Spleen (tissue), 11 donors: ENCODE measurements at regions not wholly inside any gene's neighbourhood (a gene's known extent, or its start where the extent isn't known, plus 50 kb on each side); places are given as distances from the start of the nearest gene placed in this dataset.
A peak's percentile ranks its signal among the peaks of the same experiment; 100 is the strongest.
"Not testable (repeated sequence)": the region's sequence is repeated elsewhere in the genome, so short reads cannot be mapped to it uniquely, and the experiment has no call there.

Source experiments
- DNase-seq: peaks from one replicate; pipeline ENCODE4 v3.0.0-alpha.2; 2020
- H3K27ac ChIP-seq, 8 donors: fragments of 200-600 bp; sonication (generic) in 7 of 8; 1 replicate in 4 of 8; 2 replicates in 4 of 8; pipeline versions ENCODE4 v1.5.0 to v1.8.0; 2016 to 2021; ENCODE audit warnings: inconsistent platforms in 4 of 8, mild to moderate bottlenecking in 4 of 8, moderate library complexity in 1 of 8
- H3K27me3 ChIP-seq, 7 donors: fragments of 200-600 bp; sonication (generic) in 6 of 7; replicated peaks in 1 of 7; 1 replicate in 4 of 7; 2 replicates in 3 of 7; pipeline versions ENCODE4 v1.5.0 to v1.8.0; 2016 to 2021; ENCODE audit warnings: inconsistent platforms in 3 of 7, mild to moderate bottlenecking in 1 of 7
- H3K36me3 ChIP-seq, 6 donors: fragments of 200-600 bp; sonication (generic) in 5 of 6; 1 replicate in 4 of 6; 2 replicates in 2 of 6; pipeline versions ENCODE4 v1.5.0 to v1.8.0; 2016 to 2021; ENCODE audit warnings: inconsistent platforms in 2 of 6
- H3K4me1 ChIP-seq, 6 donors: fragments of 200-600 bp; sonication (generic) in 5 of 6; 1 replicate in 3 of 6; 2 replicates in 3 of 6; pipeline versions ENCODE4 v1.5.0 to v1.8.0; 2016 to 2021; ENCODE audit warnings: inconsistent platforms in 3 of 6
- H3K4me3 ChIP-seq, 8 donors: fragments of 200-600 bp; sonication (generic) in 7 of 8; 1 replicate in 4 of 8; 2 replicates in 4 of 8; pipeline versions ENCODE4 v1.5.0 to v1.8.0; 2016 to 2021; ENCODE audit warnings: inconsistent platforms in 4 of 8, mild to moderate bottlenecking in 4 of 8, moderate library complexity in 2 of 8
- H3K9me3 ChIP-seq, 8 donors: fragments of 200-600 bp; sonication (generic) in 7 of 8; 1 replicate in 4 of 8; 2 replicates in 4 of 8; pipeline versions ENCODE4 v1.5.0 to v1.8.0; 2016 to 2021; ENCODE audit warnings: inconsistent platforms in 4 of 8
- CTCF ChIP-seq, 11 experiments: fragments of 200-600 bp in 7 of 11; fragments of 450-650 bp in 4 of 11; sonication (generic) in 4 of 11; IDR thresholded peaks in 8 of 11; conservative IDR thresholded peaks in 3 of 11; 1 replicate in 7 of 11; 2 replicates in 4 of 11; pipeline versions ENCODE4 v1.4.0 to v1.8.0; 2016 to 2021; ENCODE audit warnings: antibody characterized with exemption in 11 of 11, inconsistent platforms in 4 of 11, mild to moderate bottlenecking in 1 of 11
- POLR2A ChIP-seq, 3 donors: fragments of 450-650 bp; IDR thresholded peaks; one replicate each; pipeline ENCODE4 v1.5.1; 2017; ENCODE audit warnings: antibody characterized with exemption in 3 of 3, mild to moderate bottlenecking in 1 of 3
- POLR2AphosphoS5 ChIP-seq, 3 donors: sonication (generic); formaldehyde crosslinking; IDR thresholded peaks; one replicate each; pipeline ENCODE4 v1.5.1; 2017; ENCODE audit warnings: antibody characterized with exemption in 3 of 3
- WGBS, 5 donors: extraction: QIAGEN DNeasy Blood & Tissue Kit in 3 of 5; methylation state at CpG; one replicate each; pipeline versions ENCODE4 v1.1.5 to v1.1.7; 2013 to 2018; 5-methylcytosine and 5-hydroxymethylcytosine counted together
- intact Hi-C: fragments of 100-400 bp; cut with DNase I; formaldehyde crosslinking; loops from one replicate; pipeline ENCODE4 v1.15.0; 2023; ENCODE audit warnings: low total_unique reads
- donor health status: healthy with polysubstance abuse.
- donor health status: DM: no; HTN: no; CAD: no; lungs with moderate emphysema.
- donor health status: DM: no; HTN: no; CAD: no.
- donor health status: Bipolar disorder and iron deficiency.
- donor health status: healthy.
- donor health status: DM: no; HTN: no; CAD: no.
- donor health status: DM: yes; HTN: yes; CAD: no.

- TF ChIP-seq CTCF (IDR thresholded peaks at IDR 0.05 in 8 of 11, conservative IDR thresholded peaks at IDR 0.05 in 3 of 11) (no peak), POLR2AphosphoS5 (IDR thresholded peaks at IDR 0.05) (no peak), POLR2A (IDR thresholded peaks at IDR 0.05) (no peak)
- Histone ChIP-seq H3K36me3 (no peaks in the 10 kb centered on the region), H3K9me3 (no peaks in the 10 kb centered on the region), H3K27ac (no peak overlapping the region), H3K4me1 (no peaks in the 10 kb centered on the region), H3K4me3 (no peak overlapping the region), H3K27me3 (no peaks in the 10 kb centered on the region)
- DNase-seq: no peak
- 65 to 89% (median 78%) methylated on average over 2 of the region's 2 CpGs for WGBS, 5 donors
- intact Hi-C loops: no loop called here
These were observed 66.3 kb downstream of the GLUL start for GRCh38 chr1:182325339-182325738.

- H3K4me3 ChIP-seq, H3K27ac ChIP-seq, H3K27me3 ChIP-seq, intact Hi-C loops, H3K9me3 ChIP-seq, H3K36me3 ChIP-seq, DNase-seq: not testable (repeated sequence)
- 80 to 86% (median 84%) methylated on average over 6 of the region's 6 CpGs for WGBS, 5 donors
- H3K4me1 ChIP-seq: peaks cover 0 to 16% (median 3%) of the 10 kb centered on the region in 6 donors
These were observed 70.1 kb downstream of the GLUL start for GRCh38 chr1:182321532-182321931.

GRCh38 chr1:182317611-182318161, 73.9 kb downstream of the GLUL start:
- Histone ChIP-seq H3K27me3 (no peaks in the 10 kb centered on the region), H3K36me3 (no peaks in the 10 kb centered on the region), H3K4me1 (peaks cover 0 to 16% (median 3%) of the 10 kb centered on the region in 6 donors), H3K9me3 (no peaks in the 10 kb centered on the region), H3K4me3 (no peak overlapping the region), H3K27ac (peak overlapping the region in 3 of 8 donors; percentile 49 to 68 (median 61))
- no peak for TF ChIP-seq POLR2AphosphoS5 (IDR thresholded peaks at IDR 0.05)
- no peak for TF ChIP-seq POLR2A (IDR thresholded peaks at IDR 0.05)
- TF ChIP-seq CTCF (IDR thresholded peaks at IDR 0.05 in 8 of 11, conservative IDR thresholded peaks at IDR 0.05 in 3 of 11): no peak
- WGBS, 5 donors: 58 to 89% (median 70%) methylated on average over 1 of the region's 1 CpG
- intact Hi-C loops: no loop called here
- no peak for DNase-seq

- DNase-seq, H3K9me3 ChIP-seq, H3K4me3 ChIP-seq, H3K36me3 ChIP-seq, intact Hi-C loops, H3K27me3 ChIP-seq: not testable (repeated sequence)
- H3K27ac ChIP-seq: peak overlapping the region in 3 of 8 donors; percentile 49 to 68 (median 61)
- H3K4me1 ChIP-seq: peaks cover 0 to 16% (median 3%) of the 10 kb centered on the region in 6 donors
- WGBS, 5 donors: 70 to 87% (median 75%) methylated on average over 3 of the region's 3 CpGs
These were observed 75.1 kb downstream of the GLUL start for GRCh38 chr1:182316454-182316853.

- H3K27me3 ChIP-seq: no peaks in the 10 kb centered on the region
- no peak for TF ChIP-seq POLR2A (IDR thresholded peaks at IDR 0.05)
- no peak for TF ChIP-seq CTCF (IDR thresholded peaks at IDR 0.05 in 8 of 11, conservative IDR thresholded peaks at IDR 0.05 in 3 of 11)
- no peak for TF ChIP-seq POLR2AphosphoS5 (IDR thresholded peaks at IDR 0.05)
- H3K27ac ChIP-seq: no peak overlapping the region
- H3K4me1 ChIP-seq: peaks cover 0 to 16% (median 3%) of the 10 kb centered on the region in 6 donors
- H3K36me3 ChIP-seq: no peaks in the 10 kb centered on the region
- H3K4me3 ChIP-seq: no peak overlapping the region
- intact Hi-C loops: no loop called here
- H3K9me3 ChIP-seq: no peaks in the 10 kb centered on the region
- 65 to 82% (median 76%) methylated on average over 5 of the region's 5 CpGs for WGBS, 5 donors
- DNase-seq: no peak
These were observed 76.4 kb downstream of the GLUL start for GRCh38 chr1:182315167-182315556.
